ENCODE measurements at regions not wholly inside any gene's neighbourhood (a gene's known extent, or its start where the extent isn't known, plus 50 kb on each side); places are given as distances from the start of the nearest gene placed in this dataset.
"Not testable (repeated sequence)": the region's sequence is repeated elsewhere in the genome, so short reads cannot be mapped to it uniquely, and the experiment has no call there.

DNA sequence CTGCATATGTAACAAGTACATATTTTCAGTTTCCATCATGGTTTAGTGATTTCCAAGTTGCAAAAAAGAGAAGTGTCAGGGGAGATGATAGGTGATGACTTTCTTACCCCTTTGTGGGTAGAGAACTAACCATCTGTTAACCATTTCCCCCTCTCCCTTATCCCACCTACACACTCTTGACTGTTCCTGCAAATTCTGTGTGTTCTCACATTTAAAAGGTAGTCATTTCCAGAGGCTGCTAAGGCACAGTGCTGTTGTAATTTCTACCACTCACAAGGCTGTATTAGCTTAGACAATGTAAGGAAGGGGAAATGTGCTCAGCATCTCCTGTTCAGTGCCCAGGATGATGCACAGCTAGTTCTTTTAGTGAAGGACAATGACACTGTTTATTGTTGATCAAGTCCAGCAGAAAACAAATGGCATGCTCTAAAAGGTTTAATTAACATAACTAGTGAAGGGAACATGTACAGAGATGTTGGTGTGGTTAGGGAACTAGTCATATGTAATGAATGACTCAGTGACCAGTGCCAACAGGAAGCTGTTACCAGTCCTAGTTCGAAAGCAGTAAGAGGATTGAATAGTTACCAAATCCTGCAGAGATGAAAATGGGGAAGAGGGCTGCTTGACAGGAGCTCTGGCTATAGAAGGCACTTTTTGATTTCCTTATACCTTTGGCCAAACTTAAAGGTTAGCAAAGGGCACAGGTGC is 165.1 kb downstream of the PLK2 start:
- DNase-seq: no peak

- not testable (repeated sequence) for DNase-seq
These were observed 171.6 kb downstream of the PLK2 start for GRCh38 chr5:58288275-58288674.

- no peak for DNase-seq
These were observed 173.1 kb downstream of the PLK2 start for GRCh38 chr5:58286741-58287140.

DNA sequence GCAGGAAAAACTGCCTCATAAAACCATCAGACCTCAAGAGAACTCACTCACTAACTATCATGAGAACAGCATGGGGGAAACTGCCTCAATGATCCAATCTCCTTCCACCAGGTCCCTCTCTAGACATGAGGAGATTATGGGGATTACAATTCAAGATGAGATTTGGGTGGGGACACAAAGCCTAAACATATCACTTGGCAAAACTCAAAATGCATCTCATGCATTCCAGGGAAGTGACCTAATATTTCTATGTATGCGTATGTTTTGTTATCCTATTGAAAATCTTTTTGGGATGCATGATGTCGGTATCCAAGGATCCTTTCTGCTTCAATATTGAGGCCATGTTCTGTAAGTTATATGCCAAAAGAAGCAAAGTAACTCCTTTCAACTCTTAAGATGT is 174.0 kb downstream of the PLK2 start:
- DNase-seq: no peak

GRCh38 chr5:58284886-58285285 is 175.0 kb downstream of the PLK2 start:
- no peak for DNase-seq

DNA sequence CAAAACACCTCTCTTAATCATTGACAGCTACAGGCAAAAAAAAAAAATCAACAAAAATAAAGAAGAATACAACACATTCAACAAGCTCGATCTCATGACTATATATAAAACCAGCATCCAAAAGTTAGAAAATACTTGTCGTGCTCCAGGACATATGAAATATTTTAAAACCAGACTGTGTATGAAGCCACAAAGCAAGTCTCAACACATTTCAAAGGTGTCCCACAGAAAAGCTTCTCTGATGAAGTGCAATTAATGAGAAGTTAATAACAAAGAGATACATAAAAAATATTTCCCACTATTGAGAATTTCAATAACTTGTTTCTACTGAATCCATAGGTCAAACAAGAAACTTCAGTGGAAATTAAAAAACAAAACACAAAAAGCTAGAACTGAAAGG is 178.7 kb downstream of the PLK2 start:
- DNase-seq: no peak

GRCh38 chr5:58279259-58279658 is 180.6 kb downstream of the PLK2 start:
- DNase-seq: no peak

DNA sequence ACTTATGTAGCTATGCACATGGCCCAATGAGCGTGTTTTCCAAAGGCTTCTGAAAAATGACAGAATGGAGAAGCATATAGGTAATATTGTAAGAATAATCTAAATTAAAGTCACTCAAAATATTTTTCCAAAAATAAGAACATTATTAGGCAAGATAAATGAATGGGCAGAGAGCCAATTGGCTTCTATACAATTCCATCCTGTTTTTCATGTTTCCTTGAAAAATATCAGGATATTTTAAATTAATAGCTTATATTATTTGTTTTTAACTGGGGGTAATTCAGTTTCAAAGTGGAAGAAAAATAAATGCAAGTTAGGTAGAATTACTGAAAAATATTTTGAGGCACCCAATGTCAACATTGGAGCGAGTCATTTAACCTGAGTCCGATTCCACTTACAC is 183.5 kb downstream of the PLK2 start:
- DNase-seq: no peak

DNA sequence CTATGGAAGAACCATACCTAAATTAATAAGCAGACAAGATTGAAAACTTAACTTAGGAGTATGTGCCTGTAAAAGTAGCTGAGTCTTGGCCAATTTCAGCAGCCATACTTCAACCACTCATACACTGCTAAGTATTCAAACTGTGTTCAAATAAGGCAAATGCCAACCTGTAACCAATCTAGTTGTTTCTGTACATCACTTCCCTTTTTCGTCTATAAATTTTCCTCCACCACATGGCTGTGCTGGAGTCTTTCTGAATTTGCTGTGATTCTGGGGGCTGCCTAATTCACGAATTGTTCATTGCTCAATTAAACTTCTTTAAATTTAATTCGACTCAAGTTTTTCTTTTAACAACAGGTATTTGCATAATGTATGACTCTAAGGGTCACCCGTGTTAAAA is 184.4 kb downstream of the PLK2 start:
- no peak for DNase-seq

- DNase-seq: no peak
These were observed 185.7 kb downstream of the PLK2 start for GRCh38 chr5:58274191-58274590.

DNA sequence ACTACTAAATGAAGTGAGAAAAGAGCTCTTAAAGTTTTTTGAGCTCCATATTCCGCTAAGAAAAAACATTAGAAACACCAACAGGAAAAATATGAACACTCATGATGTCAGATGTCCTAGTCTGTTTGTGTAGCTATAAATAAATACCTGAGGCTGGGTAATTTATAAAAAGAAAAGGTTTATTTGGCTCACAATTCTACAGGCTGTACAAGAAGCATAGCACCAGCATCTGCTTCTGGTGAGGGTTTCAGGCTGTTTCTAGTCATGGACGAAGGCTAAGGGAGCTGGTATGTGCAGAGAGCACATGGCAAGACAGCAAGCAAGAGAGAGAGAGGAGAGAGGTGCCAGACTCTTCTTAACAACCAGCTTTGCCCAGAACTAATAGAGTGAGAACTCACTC is 186.2 kb downstream of the PLK2 start:
- no peak for DNase-seq

DNA sequence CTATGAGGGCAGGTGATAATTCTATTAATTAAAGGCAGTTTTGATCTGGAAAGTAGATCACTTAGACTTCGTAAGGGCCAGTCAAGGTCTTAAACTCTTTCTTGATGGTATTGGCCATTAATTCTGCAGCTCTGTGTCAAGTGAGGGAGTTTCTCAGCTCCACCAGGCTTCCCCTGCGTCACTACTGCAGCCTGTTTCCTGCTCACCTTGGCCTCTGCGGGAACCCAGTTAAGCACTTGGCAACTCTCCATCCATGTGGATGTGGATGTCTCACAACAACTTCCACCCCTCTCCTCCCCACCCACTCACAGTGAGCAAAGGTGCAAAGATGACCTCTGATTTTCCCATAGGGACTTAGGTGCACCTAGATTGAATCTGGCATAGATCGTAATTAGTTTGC is 191.6 kb downstream of the PLK2 start:
- no peak for DNase-seq

GRCh38 chr5:58266402-58266801 is 193.5 kb downstream of the PLK2 start:
- no peak for DNase-seq

- no peak for DNase-seq
These were observed 194.5 kb downstream of the PLK2 start for GRCh38 chr5:58265246-58265930.

DNA sequence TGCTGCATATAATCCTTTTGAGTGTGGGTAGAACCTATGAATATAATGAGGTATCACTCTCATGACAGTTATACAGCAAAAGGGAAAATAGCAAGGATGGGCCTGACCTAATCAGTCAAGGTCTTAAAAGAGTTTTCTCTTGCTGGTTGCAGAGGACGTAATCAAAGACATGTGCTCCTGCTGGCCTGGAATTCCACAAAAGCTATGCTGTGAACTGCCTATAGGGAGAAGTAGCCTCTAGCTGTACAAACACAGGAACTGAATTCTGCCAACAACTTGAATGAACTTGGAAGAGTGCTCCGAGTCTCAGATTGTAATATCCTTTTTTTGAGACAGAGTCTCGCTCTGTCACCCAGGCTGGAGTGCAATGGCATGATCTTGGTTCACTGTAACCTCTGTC is 195.6 kb downstream of the PLK2 start:
- DNase-seq: no peak

DNA sequence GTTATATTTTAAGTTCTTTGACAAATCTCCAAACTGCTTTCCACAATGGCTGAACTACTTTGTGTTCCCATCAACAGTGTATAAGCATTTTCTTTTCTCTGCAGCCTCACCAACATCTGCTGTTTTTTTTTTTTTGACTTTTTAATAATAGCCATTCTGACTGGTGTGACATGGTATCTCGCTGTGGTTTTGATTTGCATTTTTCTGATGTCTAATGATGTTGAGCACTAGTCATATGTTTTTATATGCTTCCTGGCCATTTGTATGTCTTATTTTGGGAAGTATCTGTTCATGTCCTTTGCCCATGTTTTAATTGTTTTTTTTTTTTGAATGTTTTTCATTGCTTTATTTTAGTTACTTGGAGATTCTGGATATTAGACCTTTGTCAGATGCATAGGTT is 196.6 kb downstream of the PLK2 start:
- no peak for DNase-seq

DNA sequence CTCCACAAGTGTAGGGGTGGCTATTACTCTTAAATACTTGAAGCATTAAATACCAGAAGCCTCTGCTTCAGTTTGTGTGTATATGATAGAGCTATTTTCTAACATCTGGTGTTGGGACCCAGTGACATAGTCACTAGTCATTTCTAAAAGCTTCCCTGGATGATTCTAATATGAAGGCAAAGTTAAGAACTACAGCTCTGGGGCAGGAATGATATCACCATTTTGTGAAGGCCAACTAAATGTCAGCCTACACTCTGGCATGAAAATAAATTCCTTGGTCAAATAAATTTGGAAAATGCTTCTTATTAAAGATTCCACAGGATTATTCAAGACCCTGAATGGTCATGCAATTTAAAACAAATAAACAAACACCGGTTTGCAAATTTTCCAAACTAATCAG is 197.7 kb downstream of the PLK2 start:
- DNase-seq: no peak

GRCh38 chr5:58261605-58262004 is 198.3 kb downstream of the PLK2 start:
- no peak for DNase-seq

GRCh38 chr5:58260243-58260642 is 199.6 kb downstream of the PLK2 start:
- no peak for DNase-seq

GRCh38 chr5:58259685-58260152 is 200.2 kb downstream of the PLK2 start:
- no peak for DNase-seq

GRCh38 chr5:58258984-58259684 is 200.8 kb downstream of the PLK2 start:
- DNase-seq: no peak

GRCh38 chr5:58255970-58256369 is 203.9 kb downstream of the PLK2 start:
- DNase-seq: no peak

GRCh38 chr5:58255386-58255785 is 204.5 kb downstream of the PLK2 start:
- DNase-seq: no peak

- no peak for DNase-seq
These were observed 211.7 kb downstream of the PLK2 start for GRCh38 chr5:58248221-58248620.

Data from DMS79 treated with DMSO at 0.1 percent for 48 hours (cell line).